MM.1S (cell line): ENCODE measurements at regions not wholly inside any gene's neighbourhood (a gene's known extent, or its start where the extent isn't known, plus 50 kb on each side); places are given as distances from the start of the nearest gene placed in this dataset.

Experiments used
- EZH2phosphoT487 ChIP-seq: fragments of 300-600 bp; sonication (generic); IDR thresholded peaks from 2 replicates; pipeline ENCODE4 v1.6.1; 2018; ENCODE audit warnings: antibody characterized with exemption, low read length
- TF ChIP-seq, protein P1 (sequence below): fragments of 300-600 bp; sonication (generic); IDR thresholded peaks from 2 replicates; pipeline ENCODE4 v1.5.1; 2016; ENCODE audit warnings: antibody characterized with exemption, low read length, mixed read lengths

DNA sequence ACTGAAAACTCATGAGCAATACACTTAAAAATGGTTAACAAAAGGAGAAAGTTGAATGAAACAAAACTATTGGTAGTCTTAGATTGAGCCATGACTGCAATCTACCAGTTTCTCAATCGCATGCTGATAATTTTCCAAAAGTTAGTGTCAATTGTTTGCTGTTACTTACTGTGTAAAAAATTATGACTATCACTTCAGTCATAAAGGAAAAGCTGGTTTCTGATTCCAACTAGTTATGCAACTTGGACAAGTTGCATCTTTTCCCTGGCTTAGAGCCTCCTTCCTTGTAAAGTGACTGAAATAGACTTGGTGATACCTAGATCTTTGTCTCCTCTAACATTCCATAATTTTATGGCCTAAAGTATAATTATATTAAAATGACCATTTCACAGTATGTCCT is 88.3 kb upstream of the PAK5 start:
- TF ChIP-seq, protein P1, sequence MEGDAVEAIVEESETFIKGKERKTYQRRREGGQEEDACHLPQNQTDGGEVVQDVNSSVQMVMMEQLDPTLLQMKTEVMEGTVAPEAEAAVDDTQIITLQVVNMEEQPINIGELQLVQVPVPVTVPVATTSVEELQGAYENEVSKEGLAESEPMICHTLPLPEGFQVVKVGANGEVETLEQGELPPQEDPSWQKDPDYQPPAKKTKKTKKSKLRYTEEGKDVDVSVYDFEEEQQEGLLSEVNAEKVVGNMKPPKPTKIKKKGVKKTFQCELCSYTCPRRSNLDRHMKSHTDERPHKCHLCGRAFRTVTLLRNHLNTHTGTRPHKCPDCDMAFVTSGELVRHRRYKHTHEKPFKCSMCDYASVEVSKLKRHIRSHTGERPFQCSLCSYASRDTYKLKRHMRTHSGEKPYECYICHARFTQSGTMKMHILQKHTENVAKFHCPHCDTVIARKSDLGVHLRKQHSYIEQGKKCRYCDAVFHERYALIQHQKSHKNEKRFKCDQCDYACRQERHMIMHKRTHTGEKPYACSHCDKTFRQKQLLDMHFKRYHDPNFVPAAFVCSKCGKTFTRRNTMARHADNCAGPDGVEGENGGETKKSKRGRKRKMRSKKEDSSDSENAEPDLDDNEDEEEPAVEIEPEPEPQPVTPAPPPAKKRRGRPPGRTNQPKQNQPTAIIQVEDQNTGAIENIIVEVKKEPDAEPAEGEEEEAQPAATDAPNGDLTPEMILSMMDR: no peak
- TF ChIP-seq EZH2phosphoT487: no peak
